Panc1 (cell line): ENCODE measurements at regions not wholly inside any gene's neighbourhood (a gene's known extent, or its start where the extent isn't known, plus 50 kb on each side); places are given as distances from the start of the nearest gene placed in this dataset.

Experiments used
- ATAC-seq: fragments of 200-7000 bp; cut with Tn5 transposase; 2 replicates; pipeline ENCODE4 v1.9.1; 2020; ENCODE audit warnings: mild to moderate bottlenecking, moderate library complexity
- BruUV-seq: library from RNA; stranded (reverse); fragments of 400-500 nt; replicated peaks from 2 replicates; lab custom pipeline; 2021; lab: Mats Ljungman, UMichigan
- CTCF ChIA-PET: fragments of 300-600 bp; sonication (Branson Sonifier 250); formaldehyde crosslinking; loops from one replicate; lab custom pipeline; 2022; ENCODE audit warnings: antibody characterized with exemption; lab: Charles Lee
- POLR2A ChIA-PET: fragments of 300-600 bp; sonication (Branson Sonifier 250); formaldehyde crosslinking; loops from one replicate; lab custom pipeline; 2022; ENCODE audit warnings: antibody characterized with exemption; lab: Charles Lee
- DNase-seq: peaks from one replicate; pipeline ENCODE4 v3.0.0-alpha.2; 2010; ENCODE audit warnings: low read depth, low spot score
- H3K27ac ChIP-seq: 2 replicates; pipeline ENCODE4 v1.5.1; 2011; ENCODE audit warnings: mild to moderate bottlenecking, low read length, inconsistent platforms
- H3K27me3 ChIP-seq: fragments of 200-500 bp; sonication (Bioruptor generic); 2 replicates; pipeline ENCODE4 v1.6.0; 2014; ENCODE audit warnings: low read length, inconsistent platforms; ENCODE audit not compliant: control insufficient read depth, insufficient read depth
- H3K36me3 ChIP-seq: fragments of 200-500 bp; sonication (Bioruptor generic); 2 replicates; pipeline ENCODE4 v1.5.1; 2014; ENCODE audit warnings: inconsistent platforms, mild to moderate bottlenecking, low read length, moderate library complexity; ENCODE audit not compliant: control insufficient read depth, insufficient read depth
- H3K4me1 ChIP-seq: 2 replicates; pipeline ENCODE4 v1.5.1; 2011; ENCODE audit warnings: inconsistent platforms, mild to moderate bottlenecking, low read length, moderate library complexity; ENCODE audit not compliant: control insufficient read depth, insufficient read depth
- H3K4me3 ChIP-seq, 2 experiments: 2 replicates each; pipeline ENCODE4 v1.5.1; 2011 to 2012; ENCODE audit warnings: low read depth in 2 of 2, low read length in 2 of 2, mild to moderate bottlenecking in 2 of 2, inconsistent platforms in 1 of 2, moderate library complexity in 1 of 2
- H3K9me3 ChIP-seq: fragments of 200-500 bp; sonication (Bioruptor generic); 2 replicates; pipeline ENCODE4 v1.5.1; 2014; ENCODE audit warnings: low read depth, mild to moderate bottlenecking, inconsistent platforms, low read length, moderate library complexity; ENCODE audit not compliant: control insufficient read depth, insufficient read depth
- POLR2AphosphoS5 ChIP-seq: IDR thresholded peaks from 2 replicates; pipeline ENCODE4 v1.6.1; 2012; ENCODE audit warnings: mild to moderate bottlenecking, low read depth, low read length, moderate library complexity
- SIN3A ChIP-seq: IDR thresholded peaks from 2 replicates; pipeline ENCODE4 v1.6.1; 2012; ENCODE audit warnings: low read depth, mild to moderate bottlenecking, low read length, moderate library complexity, borderline replicate concordance; ENCODE audit not compliant: insufficient read depth
- TCF7L2 ChIP-seq: IDR thresholded peaks from 2 replicates; pipeline ENCODE4 v1.6.1; 2011; ENCODE audit warnings: mild to moderate bottlenecking, low read depth, low read length, inconsistent platforms
- in situ Hi-C: cut with HindIII; loops from 2 replicates; pipeline ENCODE4 v1.10.0; 2016; ENCODE audit warnings: low sequenced_read_pairs, low pct_unique_long_range_greater_than_20kb
- intact Hi-C: fragments of 100-400 bp; cut with micrococcal nuclease; formaldehyde crosslinking; loops from one replicate; pipeline ENCODE4 v1.10.0; 2022; ENCODE audit not compliant: unreplicated experiment
- TF ChIP-seq, protein P1 (sequence below), 2 experiments: IDR thresholded peaks; 2 replicates each; pipeline ENCODE4 v1.6.1; 2011 to 2012; ENCODE audit warnings: low read depth in 2 of 2, control low read depth in 1 of 2, low read length in 1 of 2, mild to moderate bottlenecking in 1 of 2, moderate library complexity in 1 of 2; ENCODE audit not compliant: insufficient read depth in 1 of 2
- TF ChIP-seq, protein P2 (sequence below): fragments of 450-650 bp; IDR thresholded peaks from 2 replicates; pipeline ENCODE4 v1.5.1; 2017; ENCODE audit warnings: mild to moderate bottlenecking

- intact Hi-C loops = no loop called here
- ChIA-PET POLR2A (no interaction called here), CTCF (no interaction called here)
- no peaks in the 10 kb centered on the region for H3K27me3 ChIP-seq
- no peaks in the 10 kb centered on the region for H3K9me3 ChIP-seq
- ATAC-seq (no peak), DNase-seq (no peak)
- no peak overlapping the region for H3K4me3 ChIP-seq
- no peaks in the 10 kb centered on the region for H3K36me3 ChIP-seq
- H3K4me1 ChIP-seq = no peaks in the 10 kb centered on the region
- no peak overlapping the region for H3K27ac ChIP-seq
- no TSS peak for BruUV-seq
- in situ Hi-C loops = no loop called here
- TF ChIP-seq, protein P1, sequence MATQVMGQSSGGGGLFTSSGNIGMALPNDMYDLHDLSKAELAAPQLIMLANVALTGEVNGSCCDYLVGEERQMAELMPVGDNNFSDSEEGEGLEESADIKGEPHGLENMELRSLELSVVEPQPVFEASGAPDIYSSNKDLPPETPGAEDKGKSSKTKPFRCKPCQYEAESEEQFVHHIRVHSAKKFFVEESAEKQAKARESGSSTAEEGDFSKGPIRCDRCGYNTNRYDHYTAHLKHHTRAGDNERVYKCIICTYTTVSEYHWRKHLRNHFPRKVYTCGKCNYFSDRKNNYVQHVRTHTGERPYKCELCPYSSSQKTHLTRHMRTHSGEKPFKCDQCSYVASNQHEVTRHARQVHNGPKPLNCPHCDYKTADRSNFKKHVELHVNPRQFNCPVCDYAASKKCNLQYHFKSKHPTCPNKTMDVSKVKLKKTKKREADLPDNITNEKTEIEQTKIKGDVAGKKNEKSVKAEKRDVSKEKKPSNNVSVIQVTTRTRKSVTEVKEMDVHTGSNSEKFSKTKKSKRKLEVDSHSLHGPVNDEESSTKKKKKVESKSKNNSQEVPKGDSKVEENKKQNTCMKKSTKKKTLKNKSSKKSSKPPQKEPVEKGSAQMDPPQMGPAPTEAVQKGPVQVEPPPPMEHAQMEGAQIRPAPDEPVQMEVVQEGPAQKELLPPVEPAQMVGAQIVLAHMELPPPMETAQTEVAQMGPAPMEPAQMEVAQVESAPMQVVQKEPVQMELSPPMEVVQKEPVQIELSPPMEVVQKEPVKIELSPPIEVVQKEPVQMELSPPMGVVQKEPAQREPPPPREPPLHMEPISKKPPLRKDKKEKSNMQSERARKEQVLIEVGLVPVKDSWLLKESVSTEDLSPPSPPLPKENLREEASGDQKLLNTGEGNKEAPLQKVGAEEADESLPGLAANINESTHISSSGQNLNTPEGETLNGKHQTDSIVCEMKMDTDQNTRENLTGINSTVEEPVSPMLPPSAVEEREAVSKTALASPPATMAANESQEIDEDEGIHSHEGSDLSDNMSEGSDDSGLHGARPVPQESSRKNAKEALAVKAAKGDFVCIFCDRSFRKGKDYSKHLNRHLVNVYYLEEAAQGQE (IDR thresholded peaks at IDR 0.05; ENCODE audit: insufficient read depth in 1 of 2, low read depth in 2 of 2, low read length in 1 of 2) = no peak
- TF ChIP-seq POLR2AphosphoS5 (no peak), SIN3A (no peak), TCF7L2 (no peak)
- TF ChIP-seq, protein P2, sequence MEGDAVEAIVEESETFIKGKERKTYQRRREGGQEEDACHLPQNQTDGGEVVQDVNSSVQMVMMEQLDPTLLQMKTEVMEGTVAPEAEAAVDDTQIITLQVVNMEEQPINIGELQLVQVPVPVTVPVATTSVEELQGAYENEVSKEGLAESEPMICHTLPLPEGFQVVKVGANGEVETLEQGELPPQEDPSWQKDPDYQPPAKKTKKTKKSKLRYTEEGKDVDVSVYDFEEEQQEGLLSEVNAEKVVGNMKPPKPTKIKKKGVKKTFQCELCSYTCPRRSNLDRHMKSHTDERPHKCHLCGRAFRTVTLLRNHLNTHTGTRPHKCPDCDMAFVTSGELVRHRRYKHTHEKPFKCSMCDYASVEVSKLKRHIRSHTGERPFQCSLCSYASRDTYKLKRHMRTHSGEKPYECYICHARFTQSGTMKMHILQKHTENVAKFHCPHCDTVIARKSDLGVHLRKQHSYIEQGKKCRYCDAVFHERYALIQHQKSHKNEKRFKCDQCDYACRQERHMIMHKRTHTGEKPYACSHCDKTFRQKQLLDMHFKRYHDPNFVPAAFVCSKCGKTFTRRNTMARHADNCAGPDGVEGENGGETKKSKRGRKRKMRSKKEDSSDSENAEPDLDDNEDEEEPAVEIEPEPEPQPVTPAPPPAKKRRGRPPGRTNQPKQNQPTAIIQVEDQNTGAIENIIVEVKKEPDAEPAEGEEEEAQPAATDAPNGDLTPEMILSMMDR = no peak
These were observed 196.8 kb downstream of the IL15 start for GRCh38 chr4:141833209-141833608.

GRCh38 chr4:141840299-141840986 is 204.1 kb downstream of the IL15 start:
- H3K27me3 ChIP-seq = no peaks in the 10 kb centered on the region
- POLR2A ChIA-PET = no interaction called here
- no TSS peak for BruUV-seq
- H3K4me1 ChIP-seq = no peaks in the 10 kb centered on the region
- no peaks in the 10 kb centered on the region for H3K9me3 ChIP-seq
- in situ Hi-C loops = no loop called here
- no peak for ATAC-seq
- intact Hi-C loops = no loop called here
- H3K36me3 ChIP-seq = no peaks in the 10 kb centered on the region
- TF ChIP-seq, protein P1 (IDR thresholded peaks at IDR 0.05; ENCODE audit: insufficient read depth in 1 of 2, low read depth in 2 of 2, low read length in 1 of 2) = no peak
- TF ChIP-seq SIN3A (no peak), POLR2AphosphoS5 (no peak), TCF7L2 (no peak)
- TF ChIP-seq, protein P2 = no peak
- no peak for DNase-seq
- CTCF ChIA-PET = no interaction called here
- H3K4me3 ChIP-seq = no peak overlapping the region
- no peak overlapping the region for H3K27ac ChIP-seq
